ENCODE measurements at regions not wholly inside any gene's neighbourhood (a gene's known extent, or its start where the extent isn't known, plus 50 kb on each side); places are given as distances from the start of the nearest gene placed in this dataset.

DNA sequence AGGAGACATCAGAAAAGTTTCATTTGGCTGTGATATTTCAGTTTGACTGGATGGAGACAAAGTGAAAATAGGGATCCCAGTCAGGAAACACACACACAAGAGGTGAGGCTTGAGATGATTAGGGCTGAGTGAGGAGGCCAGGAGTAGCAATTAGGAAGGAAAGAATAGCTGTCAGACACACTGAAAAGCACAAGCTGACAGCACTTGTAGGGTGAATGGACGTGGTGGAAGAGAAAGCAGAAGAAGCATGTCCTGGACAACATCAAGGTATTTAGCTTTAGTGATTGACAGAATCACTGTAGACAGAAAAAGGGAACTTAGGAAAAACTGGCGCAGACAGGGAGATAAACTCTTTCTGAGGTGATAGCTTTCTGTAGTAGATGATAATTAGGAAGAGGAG is 347.7 kb downstream of the TGFB2 start:
- Mint-ChIP-seq H3K27ac (ENCODE audit: unreplicated experiment) (no peak overlapping the region), H3K4me3 (ENCODE audit: unreplicated experiment) (no peak overlapping the region), H3K4me1 (ENCODE audit: low read depth) (peaks cover 7% of the 10 kb centered on the region), H3K36me3 (ENCODE audit: low read depth) (peaks cover 2% of the 10 kb centered on the region), H3K9me3 (ENCODE audit: low read depth) (peaks cover 6% of the 10 kb centered on the region), H3K27me3 (ENCODE audit: low read depth) (no peaks in the 10 kb centered on the region)
- DNase-seq (ENCODE audit: low spot score) = no peak
- TF ChIP-seq, protein P1, sequence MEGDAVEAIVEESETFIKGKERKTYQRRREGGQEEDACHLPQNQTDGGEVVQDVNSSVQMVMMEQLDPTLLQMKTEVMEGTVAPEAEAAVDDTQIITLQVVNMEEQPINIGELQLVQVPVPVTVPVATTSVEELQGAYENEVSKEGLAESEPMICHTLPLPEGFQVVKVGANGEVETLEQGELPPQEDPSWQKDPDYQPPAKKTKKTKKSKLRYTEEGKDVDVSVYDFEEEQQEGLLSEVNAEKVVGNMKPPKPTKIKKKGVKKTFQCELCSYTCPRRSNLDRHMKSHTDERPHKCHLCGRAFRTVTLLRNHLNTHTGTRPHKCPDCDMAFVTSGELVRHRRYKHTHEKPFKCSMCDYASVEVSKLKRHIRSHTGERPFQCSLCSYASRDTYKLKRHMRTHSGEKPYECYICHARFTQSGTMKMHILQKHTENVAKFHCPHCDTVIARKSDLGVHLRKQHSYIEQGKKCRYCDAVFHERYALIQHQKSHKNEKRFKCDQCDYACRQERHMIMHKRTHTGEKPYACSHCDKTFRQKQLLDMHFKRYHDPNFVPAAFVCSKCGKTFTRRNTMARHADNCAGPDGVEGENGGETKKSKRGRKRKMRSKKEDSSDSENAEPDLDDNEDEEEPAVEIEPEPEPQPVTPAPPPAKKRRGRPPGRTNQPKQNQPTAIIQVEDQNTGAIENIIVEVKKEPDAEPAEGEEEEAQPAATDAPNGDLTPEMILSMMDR (IDR thresholded peaks at IDR 0.05) = no peak

DNA sequence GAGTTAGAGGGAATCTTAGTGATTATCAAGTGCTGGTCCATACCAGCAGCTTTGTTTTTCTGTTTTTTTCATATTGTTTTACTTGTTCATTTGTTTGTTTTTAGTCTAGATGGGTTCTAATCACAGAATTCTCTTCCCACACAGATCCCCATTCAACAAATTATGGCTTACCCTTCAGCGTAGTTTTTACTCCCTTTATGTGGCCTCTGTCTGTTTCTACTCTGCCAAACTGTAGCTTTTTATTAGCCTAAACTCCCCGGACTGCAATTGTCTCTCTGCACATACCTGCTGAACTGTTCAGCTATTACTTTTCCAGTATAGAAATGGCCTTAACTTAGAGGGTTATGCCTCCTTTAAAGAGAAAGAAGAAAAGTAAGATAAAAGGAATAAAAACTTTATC is 348.5 kb downstream of the TGFB2 start:
- no peak for DNase-seq (ENCODE audit: low spot score)
- no peaks in the 10 kb centered on the region for H3K27me3 Mint-ChIP-seq (ENCODE audit: low read depth)
- no peak overlapping the region for H3K4me3 Mint-ChIP-seq (ENCODE audit: unreplicated experiment)
- H3K9me3 Mint-ChIP-seq (ENCODE audit: low read depth) = peaks cover 6% of the 10 kb centered on the region
- no peak overlapping the region for H3K27ac Mint-ChIP-seq (ENCODE audit: unreplicated experiment)
- H3K36me3 Mint-ChIP-seq (ENCODE audit: low read depth) = peaks cover 2% of the 10 kb centered on the region
- TF ChIP-seq, protein P1 (IDR thresholded peaks at IDR 0.05) = no peak
- H3K4me1 Mint-ChIP-seq (ENCODE audit: low read depth) = peaks cover 7% of the 10 kb centered on the region

DNA sequence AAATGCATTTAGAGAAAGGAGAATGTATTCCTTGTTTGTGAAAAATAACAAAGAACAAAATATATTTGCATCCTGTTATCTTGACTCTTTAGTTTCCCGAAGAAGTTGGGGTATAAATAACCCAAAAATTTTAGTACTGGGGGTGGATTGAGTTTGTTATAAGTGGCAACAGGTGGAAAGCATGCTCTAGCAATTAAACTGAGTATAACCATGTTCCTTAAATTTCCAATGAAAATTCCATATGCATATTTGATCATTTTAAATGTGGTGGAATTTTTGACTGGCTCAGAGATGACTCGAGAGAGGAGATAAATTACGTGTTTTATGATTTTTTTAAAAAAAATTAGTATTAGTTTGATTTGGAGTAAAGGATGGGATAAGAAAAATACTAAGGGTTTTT is 348.9 kb downstream of the TGFB2 start:
- H3K27me3 Mint-ChIP-seq (ENCODE audit: low read depth) = no peaks in the 10 kb centered on the region
- H3K27ac Mint-ChIP-seq (ENCODE audit: unreplicated experiment) = no peak overlapping the region
- peaks cover 6% of the 10 kb centered on the region for H3K9me3 Mint-ChIP-seq (ENCODE audit: low read depth)
- H3K4me3 Mint-ChIP-seq (ENCODE audit: unreplicated experiment) = no peak overlapping the region
- DNase-seq (ENCODE audit: low spot score) = no peak
- TF ChIP-seq, protein P1 (IDR thresholded peaks at IDR 0.05) = no peak
- H3K4me1 Mint-ChIP-seq (ENCODE audit: low read depth) = peaks cover 7% of the 10 kb centered on the region
- H3K36me3 Mint-ChIP-seq (ENCODE audit: low read depth) = peaks cover 2% of the 10 kb centered on the region

DNA sequence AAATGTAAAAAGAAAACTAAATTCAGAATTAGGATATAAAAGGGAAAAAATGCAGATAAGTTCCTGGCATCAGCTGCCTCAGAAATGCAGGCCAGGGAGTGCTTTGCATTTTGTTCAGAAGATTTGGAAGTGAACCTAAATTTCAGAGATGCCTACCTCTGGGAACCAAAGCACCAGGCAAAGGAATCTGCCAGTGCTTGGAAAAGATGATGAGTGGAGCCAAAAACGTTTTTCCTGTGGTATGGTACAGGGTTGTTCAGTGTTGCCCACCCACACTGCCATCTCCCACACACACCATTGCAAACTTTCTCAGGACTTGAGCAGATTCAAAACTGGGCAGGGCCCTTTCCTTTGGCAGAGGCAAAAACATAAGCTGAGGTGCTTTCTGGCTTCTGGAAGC is 349.5 kb downstream of the TGFB2 start:
- DNase-seq (ENCODE audit: low spot score) = no peak
- no peak overlapping the region for H3K4me3 Mint-ChIP-seq (ENCODE audit: unreplicated experiment)

DNA sequence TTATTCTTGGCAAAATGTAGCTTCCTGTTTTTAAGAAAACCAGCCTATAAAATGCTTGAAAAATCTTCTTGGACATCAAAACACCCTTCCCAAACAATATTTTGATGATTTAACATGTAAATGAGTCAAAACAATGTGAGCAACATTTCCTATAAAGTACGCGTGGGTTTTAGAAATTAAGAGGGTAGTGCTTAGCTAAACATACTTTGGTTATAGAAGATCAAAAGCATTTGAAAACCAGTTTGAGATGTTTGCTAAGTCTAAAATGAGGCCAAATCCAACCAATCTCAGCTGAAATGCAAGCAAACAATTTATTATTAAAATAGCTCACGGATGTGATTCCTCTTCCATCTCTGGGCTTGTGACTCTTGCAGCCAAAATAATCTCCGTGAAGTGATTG is 350.4 kb downstream of the TGFB2 start:
- TF ChIP-seq, protein P1 (IDR thresholded peaks at IDR 0.05) = no peak
- Mint-ChIP-seq H3K27ac (ENCODE audit: unreplicated experiment) (no peak overlapping the region), H3K9me3 (ENCODE audit: low read depth) (no peaks in the 10 kb centered on the region), H3K4me1 (ENCODE audit: low read depth) (peaks cover 15% of the 10 kb centered on the region), H3K4me3 (ENCODE audit: unreplicated experiment) (no peak overlapping the region), H3K27me3 (ENCODE audit: low read depth) (no peaks in the 10 kb centered on the region), H3K36me3 (ENCODE audit: low read depth) (no peaks in the 10 kb centered on the region)
- DNase-seq (ENCODE audit: low spot score) = no peak

More for the DNA sequence above, 349.5 kb downstream of the TGFB2 start:
- Mint-ChIP-seq H3K36me3 (ENCODE audit: low read depth) (no peaks in the 10 kb centered on the region), H3K27me3 (ENCODE audit: low read depth) (no peaks in the 10 kb centered on the region), H3K9me3 (ENCODE audit: low read depth) (peaks cover 6% of the 10 kb centered on the region), H3K27ac (ENCODE audit: unreplicated experiment) (no peak overlapping the region), H3K4me1 (ENCODE audit: low read depth) (peaks cover 10% of the 10 kb centered on the region)
- TF ChIP-seq, protein P1 (IDR thresholded peaks at IDR 0.05) = no peak

Measured in chondrocyte (in vitro differentiated cells).